Brain microvascular endothelial cell (primary cell): ENCODE measurements at regions not wholly inside any gene's neighbourhood (a gene's known extent, or its start where the extent isn't known, plus 50 kb on each side); places are given as distances from the start of the nearest gene placed in this dataset.

Experiments used
- DNase-seq: peaks from one replicate; pipeline ENCODE4 v3.0.0-alpha.2; 2020
- H3K27ac ChIP-seq: fragments of 250-450 bp; sonication (Bioruptor Pico); 2 replicates; pipeline ENCODE4 v1.5.1; 2020; ENCODE audit warnings: mild to moderate bottlenecking, moderate library complexity
- H3K27me3 ChIP-seq: fragments of 250-450 bp; sonication (Bioruptor Pico); replicated peaks from 2 replicates; pipeline ENCODE4 v1.5.1; 2020; ENCODE audit warnings: mild to moderate bottlenecking
- H3K36me3 ChIP-seq: fragments of 250-450 bp; sonication (Bioruptor Pico); replicated peaks from 2 replicates; pipeline ENCODE4 v1.5.1; 2020; ENCODE audit warnings: mild to moderate bottlenecking
- H3K4me3 ChIP-seq: 2 replicates; pipeline ENCODE4 v1.5.1; 2011; ENCODE audit warnings: low read depth, mild to moderate bottlenecking, control low read depth, low read length, moderate library complexity
- in situ Hi-C: cut with HindIII; loops from 2 replicates; pipeline ENCODE4 v1.10.0; 2017; ENCODE audit warnings: low sequenced_read_pairs, low pct_ligation_motif_present
- TF ChIP-seq, protein P1 (sequence below): IDR thresholded peaks from 2 replicates; pipeline ENCODE4 v1.5.1; 2011; ENCODE audit warnings: low read depth, mild to moderate bottlenecking, moderate library complexity, low read length, control low read depth, inconsistent platforms; ENCODE audit errors: missing control alignments

GRCh38 chr14:85172889-85173477, 357.0 kb upstream of the FLRT2 start:
- no peak overlapping the region for H3K27ac ChIP-seq

GRCh38 chr14:85175556-85175955, 354.4 kb upstream of the FLRT2 start:
- TF ChIP-seq, protein P1, sequence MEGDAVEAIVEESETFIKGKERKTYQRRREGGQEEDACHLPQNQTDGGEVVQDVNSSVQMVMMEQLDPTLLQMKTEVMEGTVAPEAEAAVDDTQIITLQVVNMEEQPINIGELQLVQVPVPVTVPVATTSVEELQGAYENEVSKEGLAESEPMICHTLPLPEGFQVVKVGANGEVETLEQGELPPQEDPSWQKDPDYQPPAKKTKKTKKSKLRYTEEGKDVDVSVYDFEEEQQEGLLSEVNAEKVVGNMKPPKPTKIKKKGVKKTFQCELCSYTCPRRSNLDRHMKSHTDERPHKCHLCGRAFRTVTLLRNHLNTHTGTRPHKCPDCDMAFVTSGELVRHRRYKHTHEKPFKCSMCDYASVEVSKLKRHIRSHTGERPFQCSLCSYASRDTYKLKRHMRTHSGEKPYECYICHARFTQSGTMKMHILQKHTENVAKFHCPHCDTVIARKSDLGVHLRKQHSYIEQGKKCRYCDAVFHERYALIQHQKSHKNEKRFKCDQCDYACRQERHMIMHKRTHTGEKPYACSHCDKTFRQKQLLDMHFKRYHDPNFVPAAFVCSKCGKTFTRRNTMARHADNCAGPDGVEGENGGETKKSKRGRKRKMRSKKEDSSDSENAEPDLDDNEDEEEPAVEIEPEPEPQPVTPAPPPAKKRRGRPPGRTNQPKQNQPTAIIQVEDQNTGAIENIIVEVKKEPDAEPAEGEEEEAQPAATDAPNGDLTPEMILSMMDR, result no peak
- peak; percentile 57 for DNase-seq
- no peaks in the 10 kb centered on the region for H3K27me3 ChIP-seq
- no peak overlapping the region for H3K27ac ChIP-seq
- H3K4me3 ChIP-seq, result no peak overlapping the region
- in situ Hi-C loops, result no loop called here
- H3K36me3 ChIP-seq, result no peaks in the 10 kb centered on the region

More at GRCh38 chr14:85172889-85173477, 357.0 kb upstream of the FLRT2 start:
- no peaks in the 10 kb centered on the region for H3K36me3 ChIP-seq
- DNase-seq, result no peak
- in situ Hi-C loops, result no loop called here
- TF ChIP-seq, protein P1, result no peak
- H3K4me3 ChIP-seq, result no peak overlapping the region
- H3K27me3 ChIP-seq, result no peaks in the 10 kb centered on the region

GRCh38 chr14:85178864-85179263, 351.1 kb upstream of the FLRT2 start:
- TF ChIP-seq, protein P1, result no peak
- in situ Hi-C loops, result no loop called here
- no peaks in the 10 kb centered on the region for H3K27me3 ChIP-seq
- no peak overlapping the region for H3K4me3 ChIP-seq
- no peak for DNase-seq
- H3K27ac ChIP-seq, result no peak overlapping the region
- no peaks in the 10 kb centered on the region for H3K36me3 ChIP-seq

DNA sequence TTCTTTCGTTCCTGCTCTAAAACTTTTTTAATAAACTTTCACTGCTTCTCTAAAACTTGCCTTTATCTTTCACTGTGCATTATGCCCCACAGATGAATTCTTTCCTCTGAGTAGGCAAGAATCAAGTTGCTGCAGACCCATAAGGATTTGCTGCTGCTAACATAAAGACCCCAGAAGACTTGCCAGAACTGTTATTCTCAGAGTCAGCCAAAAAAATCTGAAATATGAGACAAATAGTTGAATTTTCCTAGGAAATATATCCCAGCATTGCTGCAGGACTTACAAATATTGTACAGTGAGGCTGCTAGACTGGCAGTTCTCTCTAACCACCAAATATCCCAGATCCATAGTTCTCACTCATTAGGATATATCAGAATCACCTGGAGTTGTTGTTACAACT, 349.1 kb upstream of the FLRT2 start:
- Histone ChIP-seq H3K27ac (no peak overlapping the region), H3K36me3 (no peaks in the 10 kb centered on the region), H3K27me3 (no peaks in the 10 kb centered on the region), H3K4me3 (no peak overlapping the region)
- in situ Hi-C loops, result no loop called here
- DNase-seq, result no peak
- TF ChIP-seq, protein P1, result no peak

DNA sequence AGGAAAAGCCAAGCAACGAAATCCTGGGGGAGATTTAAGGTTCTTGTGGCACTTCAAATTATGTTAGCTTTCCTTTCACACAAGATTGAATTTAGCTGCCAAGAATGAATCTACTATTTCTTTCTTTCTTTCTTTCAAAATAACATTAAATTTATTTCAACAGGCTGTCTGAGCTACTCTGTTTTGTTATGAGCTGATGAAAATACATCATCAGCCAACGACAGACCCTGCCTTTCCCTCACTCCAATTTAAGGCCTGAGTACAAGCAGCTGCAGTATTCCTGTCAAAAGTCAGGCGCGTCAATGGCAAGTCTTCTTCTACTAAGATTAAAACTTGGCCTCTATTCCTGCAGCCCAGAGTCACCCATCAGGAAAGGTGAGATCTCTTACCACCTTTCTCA, 347.7 kb upstream of the FLRT2 start:
- DNase-seq, result no peak
- Histone ChIP-seq H3K27me3 (no peaks in the 10 kb centered on the region), H3K27ac (no peak overlapping the region), H3K36me3 (no peaks in the 10 kb centered on the region), H3K4me3 (no peak overlapping the region)
- TF ChIP-seq, protein P1, result no peak
- in situ Hi-C loops, result no loop called here

GRCh38 chr14:85186082-85186481, 343.9 kb upstream of the FLRT2 start:
- H3K27ac ChIP-seq, result no peak overlapping the region
- TF ChIP-seq, protein P1, result no peak
- no peak for DNase-seq
- no peaks in the 10 kb centered on the region for H3K36me3 ChIP-seq
- in situ Hi-C loops, result no loop called here
- no peak overlapping the region for H3K4me3 ChIP-seq
- no peaks in the 10 kb centered on the region for H3K27me3 ChIP-seq
